Liver (tissue), 8 donors: ENCODE measurements at regions not wholly inside any gene's neighbourhood (a gene's known extent, or its start where the extent isn't known, plus 50 kb on each side); places are given as distances from the start of the nearest gene placed in this dataset.

Source experiments
- DNase-seq: peaks from one replicate; pipeline ENCODE4 v3.0.0-alpha.2; 2017; ENCODE audit warnings: low spot score
- H3K27ac ChIP-seq, 2 donors: one replicate each; pipeline ENCODE4 v1.7.0; 2013; ENCODE audit warnings: inconsistent platforms in 2 of 2, low read length in 2 of 2, control low read depth in 1 of 2, low read depth in 1 of 2, mild to moderate bottlenecking in 1 of 2
- H3K27me3 ChIP-seq, 4 donors: one replicate each; pipeline versions ENCODE4 v1.6.1 to v1.7.0; 2013; ENCODE audit warnings: low read length in 3 of 4, inconsistent platforms in 1 of 4, mild to moderate bottlenecking in 1 of 4, moderate library complexity in 1 of 4; ENCODE audit not compliant: control insufficient read depth in 4 of 4, insufficient read depth in 4 of 4
- H3K36me3 ChIP-seq, 4 donors: one replicate each; pipeline versions ENCODE4 v1.6.1 to v1.7.0; 2013; ENCODE audit warnings: low read length in 3 of 4, mild to moderate bottlenecking in 3 of 4, low read depth in 1 of 4, moderate library complexity in 1 of 4; ENCODE audit not compliant: control insufficient read depth in 4 of 4, insufficient read depth in 3 of 4
- H3K4me1 ChIP-seq, 4 donors: one replicate each; pipeline versions ENCODE4 v1.6.1 to v1.7.0; 2013; ENCODE audit warnings: low read length in 3 of 4, mild to moderate bottlenecking in 3 of 4, moderate library complexity in 1 of 4; ENCODE audit not compliant: control insufficient read depth in 4 of 4, insufficient read depth in 4 of 4
- H3K4me3 ChIP-seq, 3 donors: one replicate each; pipeline versions ENCODE4 v1.6.1 to v1.7.0; 2013; ENCODE audit warnings: low read length in 3 of 3, control low read depth in 1 of 3, low read depth in 1 of 3, mild to moderate bottlenecking in 1 of 3
- H3K9ac ChIP-seq, 2 donors: one replicate each; pipeline ENCODE4 v1.7.0; 2013; ENCODE audit warnings: low read length in 2 of 2, mild to moderate bottlenecking in 2 of 2, moderate library complexity in 2 of 2, control low read depth in 1 of 2, low read depth in 1 of 2
- H3K9me3 ChIP-seq, 4 donors: one replicate each; pipeline versions ENCODE4 v1.6.1 to v1.7.0; 2013; ENCODE audit warnings: low read length in 3 of 4; ENCODE audit not compliant: control insufficient read depth in 4 of 4
- EGR1 ChIP-seq, 2 donors: IDR thresholded peaks; 2 replicates each; pipeline ENCODE4 v1.6.1; 2016 to 2018; ENCODE audit warnings: antibody characterized with exemption in 2 of 2, low read depth in 2 of 2
- FOXA2 ChIP-seq: IDR thresholded peaks from 2 replicates; pipeline ENCODE4 v1.6.1; 2016; ENCODE audit warnings: antibody characterized with exemption
- GABPA ChIP-seq, 2 donors: IDR thresholded peaks in 1 of 2; conservative IDR thresholded peaks in 1 of 2; 2 replicates each; pipeline ENCODE4 v1.6.1; 2016; ENCODE audit warnings: antibody characterized with exemption in 2 of 2, mild to moderate bottlenecking in 1 of 2, moderate library complexity in 1 of 2
- HNF4A ChIP-seq, 2 donors: conservative IDR thresholded peaks; 2 replicates each; pipeline ENCODE4 v1.6.1; 2016; ENCODE audit warnings: antibody characterized with exemption in 2 of 2, mild to moderate bottlenecking in 2 of 2
- HNF4G ChIP-seq: IDR thresholded peaks from 2 replicates; pipeline ENCODE4 v1.6.1; 2016; ENCODE audit warnings: antibody characterized with exemption
- JUND ChIP-seq, 2 donors: IDR thresholded peaks; 2 replicates each; pipeline ENCODE4 v1.6.1; 2016; ENCODE audit warnings: antibody characterized with exemption in 2 of 2
- NR2F2 ChIP-seq: IDR thresholded peaks from 2 replicates; pipeline ENCODE4 v1.6.1; 2016; ENCODE audit warnings: antibody characterized with exemption
- RAD21 ChIP-seq, 2 donors: IDR thresholded peaks; 2 replicates each; pipeline ENCODE4 v1.6.1; 2016; ENCODE audit warnings: antibody characterized with exemption in 2 of 2, mild to moderate bottlenecking in 2 of 2
- RXRA ChIP-seq, 2 donors: IDR thresholded peaks; 2 replicates each; pipeline ENCODE4 v1.6.1; 2017 to 2018; ENCODE audit warnings: antibody characterized with exemption in 2 of 2, mild to moderate bottlenecking in 1 of 2
- SP1 ChIP-seq: IDR thresholded peaks from 2 replicates; pipeline ENCODE4 v1.6.1; 2018; ENCODE audit warnings: antibody characterized with exemption, mild to moderate bottlenecking
- TAF1 ChIP-seq: conservative IDR thresholded peaks from 2 replicates; pipeline ENCODE4 v1.6.1; 2016; ENCODE audit warnings: antibody characterized with exemption, mild to moderate bottlenecking
- YY1 ChIP-seq: IDR thresholded peaks from 2 replicates; pipeline ENCODE4 v1.6.1; 2016; ENCODE audit warnings: antibody characterized with exemption, mild to moderate bottlenecking
- WGBS: extraction: QIAGEN DNeasy Blood & Tissue Kit; methylation state at CpG from one replicate; pipeline ENCODE4 v1.1.7; 2013; 5-methylcytosine and 5-hydroxymethylcytosine counted together
- TF ChIP-seq, protein P1 (sequence below): fragments of 150-350 bp; IDR thresholded peaks from 2 replicates; pipeline ENCODE4 v1.5.1; 2017; ENCODE audit warnings: improper control_type of control experiment, low read depth, low read length; ENCODE audit not compliant: missing input control
- TF ChIP-seq, protein P2 (sequence below): IDR thresholded peaks from 2 replicates; pipeline ENCODE4 v1.6.1; 2016; ENCODE audit warnings: antibody characterized with exemption, mild to moderate bottlenecking
- TF ChIP-seq, protein P3 (sequence below): IDR thresholded peaks from 2 replicates; pipeline ENCODE4 v1.6.1; 2016; ENCODE audit warnings: antibody characterized with exemption
- donor health status: healthy.
- donor health status: healthy.
- donor health status: healthy.
- donor health status: healthy.
- donor health status: healthy.

DNA sequence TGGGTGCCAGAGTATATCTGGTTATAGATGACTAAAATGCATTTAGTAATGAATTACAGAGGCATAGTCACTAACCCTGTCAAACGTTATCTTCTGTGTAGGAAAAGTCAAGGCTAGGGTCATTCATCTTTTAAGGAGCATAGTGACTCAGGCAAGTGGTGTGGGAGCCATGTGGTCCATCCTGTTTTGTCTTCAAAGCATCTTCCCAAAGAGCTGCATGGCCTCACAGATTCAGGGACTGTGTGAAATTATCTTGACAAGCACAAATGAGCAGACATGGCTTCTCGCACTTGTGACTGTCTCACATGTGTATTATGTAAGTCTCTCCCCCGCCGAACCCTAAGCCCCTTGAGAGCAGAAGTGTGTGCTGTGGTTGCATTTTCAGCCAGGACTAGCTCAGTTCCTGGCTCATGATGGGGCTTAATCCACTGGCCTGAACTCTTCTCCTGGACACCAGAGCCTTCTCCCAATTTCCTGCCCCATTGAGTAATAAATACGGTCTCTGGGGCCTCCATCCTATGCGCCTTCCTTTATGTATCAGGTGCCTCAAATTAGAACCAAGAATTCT is 769.1 kb downstream of the QKI start:
- no peak overlapping the region for H3K9ac ChIP-seq
- no peaks in the 10 kb centered on the region for H3K27me3 ChIP-seq
- H3K4me1 ChIP-seq, result peaks cover 0 to 1% (median 0%) of the 10 kb centered on the region in 4 donors
- H3K27ac ChIP-seq, result no peak overlapping the region
- DNase-seq, result no peak
- 88% methylated on average over 6 of the region's 6 CpGs for WGBS
- TF ChIP-seq HNF4G (no peak), YY1 (no peak), JUND (IDR thresholded peaks at IDR 0.05) (no peak), NR2F2 (no peak), RAD21 (IDR thresholded peaks at IDR 0.05) (no peak)
- H3K9me3 ChIP-seq, result no peaks in the 10 kb centered on the region
- no peak overlapping the region for H3K4me3 ChIP-seq
- H3K36me3 ChIP-seq, result no peaks in the 10 kb centered on the region

DNA sequence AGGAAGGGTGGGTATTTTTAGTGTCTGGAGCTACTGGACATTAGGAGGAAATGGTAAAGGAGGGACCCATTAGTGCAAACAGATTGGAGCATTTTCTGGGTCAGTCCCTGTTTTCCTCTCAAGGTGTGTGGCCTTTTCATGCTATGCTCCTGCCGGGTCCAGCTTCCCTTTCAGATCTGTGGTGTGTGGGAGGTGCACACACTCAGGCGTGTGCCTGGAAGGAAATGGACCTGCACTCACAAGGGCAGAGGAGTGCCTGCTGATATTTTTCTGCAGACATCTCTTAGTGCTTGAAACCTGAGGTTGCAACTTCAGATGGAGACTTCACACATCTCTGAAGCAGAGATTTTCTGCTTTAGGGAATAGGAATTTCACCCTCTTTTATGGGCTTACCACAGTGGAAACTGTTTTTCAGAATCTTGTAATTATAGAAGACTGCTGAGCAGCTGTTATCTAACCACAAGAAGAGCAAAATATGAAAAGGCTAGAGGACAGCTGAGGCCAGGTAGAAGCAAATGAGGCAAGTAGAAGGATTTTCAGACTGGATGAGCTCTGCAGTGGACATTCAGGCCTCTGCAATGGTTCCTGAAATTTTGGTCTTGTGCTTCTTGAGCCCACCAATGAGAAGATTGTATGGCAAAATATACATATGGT is 764.3 kb downstream of the QKI start:
- no peak for TF ChIP-seq SP1
- TF ChIP-seq, protein P1, sequence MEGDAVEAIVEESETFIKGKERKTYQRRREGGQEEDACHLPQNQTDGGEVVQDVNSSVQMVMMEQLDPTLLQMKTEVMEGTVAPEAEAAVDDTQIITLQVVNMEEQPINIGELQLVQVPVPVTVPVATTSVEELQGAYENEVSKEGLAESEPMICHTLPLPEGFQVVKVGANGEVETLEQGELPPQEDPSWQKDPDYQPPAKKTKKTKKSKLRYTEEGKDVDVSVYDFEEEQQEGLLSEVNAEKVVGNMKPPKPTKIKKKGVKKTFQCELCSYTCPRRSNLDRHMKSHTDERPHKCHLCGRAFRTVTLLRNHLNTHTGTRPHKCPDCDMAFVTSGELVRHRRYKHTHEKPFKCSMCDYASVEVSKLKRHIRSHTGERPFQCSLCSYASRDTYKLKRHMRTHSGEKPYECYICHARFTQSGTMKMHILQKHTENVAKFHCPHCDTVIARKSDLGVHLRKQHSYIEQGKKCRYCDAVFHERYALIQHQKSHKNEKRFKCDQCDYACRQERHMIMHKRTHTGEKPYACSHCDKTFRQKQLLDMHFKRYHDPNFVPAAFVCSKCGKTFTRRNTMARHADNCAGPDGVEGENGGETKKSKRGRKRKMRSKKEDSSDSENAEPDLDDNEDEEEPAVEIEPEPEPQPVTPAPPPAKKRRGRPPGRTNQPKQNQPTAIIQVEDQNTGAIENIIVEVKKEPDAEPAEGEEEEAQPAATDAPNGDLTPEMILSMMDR, result no peak
- TF ChIP-seq NR2F2, result no peak
- no peak for TF ChIP-seq GABPA (IDR thresholded peaks at IDR 0.05 in 1 of 2, conservative IDR thresholded peaks at IDR 0.05 in 1 of 2)
- TF ChIP-seq FOXA2, result no peak
- TF ChIP-seq HNF4G, result no peak
- TF ChIP-seq TAF1, result no peak
- TF ChIP-seq RXRA (IDR thresholded peaks at IDR 0.05), result no peak
- TF ChIP-seq, protein P2, sequence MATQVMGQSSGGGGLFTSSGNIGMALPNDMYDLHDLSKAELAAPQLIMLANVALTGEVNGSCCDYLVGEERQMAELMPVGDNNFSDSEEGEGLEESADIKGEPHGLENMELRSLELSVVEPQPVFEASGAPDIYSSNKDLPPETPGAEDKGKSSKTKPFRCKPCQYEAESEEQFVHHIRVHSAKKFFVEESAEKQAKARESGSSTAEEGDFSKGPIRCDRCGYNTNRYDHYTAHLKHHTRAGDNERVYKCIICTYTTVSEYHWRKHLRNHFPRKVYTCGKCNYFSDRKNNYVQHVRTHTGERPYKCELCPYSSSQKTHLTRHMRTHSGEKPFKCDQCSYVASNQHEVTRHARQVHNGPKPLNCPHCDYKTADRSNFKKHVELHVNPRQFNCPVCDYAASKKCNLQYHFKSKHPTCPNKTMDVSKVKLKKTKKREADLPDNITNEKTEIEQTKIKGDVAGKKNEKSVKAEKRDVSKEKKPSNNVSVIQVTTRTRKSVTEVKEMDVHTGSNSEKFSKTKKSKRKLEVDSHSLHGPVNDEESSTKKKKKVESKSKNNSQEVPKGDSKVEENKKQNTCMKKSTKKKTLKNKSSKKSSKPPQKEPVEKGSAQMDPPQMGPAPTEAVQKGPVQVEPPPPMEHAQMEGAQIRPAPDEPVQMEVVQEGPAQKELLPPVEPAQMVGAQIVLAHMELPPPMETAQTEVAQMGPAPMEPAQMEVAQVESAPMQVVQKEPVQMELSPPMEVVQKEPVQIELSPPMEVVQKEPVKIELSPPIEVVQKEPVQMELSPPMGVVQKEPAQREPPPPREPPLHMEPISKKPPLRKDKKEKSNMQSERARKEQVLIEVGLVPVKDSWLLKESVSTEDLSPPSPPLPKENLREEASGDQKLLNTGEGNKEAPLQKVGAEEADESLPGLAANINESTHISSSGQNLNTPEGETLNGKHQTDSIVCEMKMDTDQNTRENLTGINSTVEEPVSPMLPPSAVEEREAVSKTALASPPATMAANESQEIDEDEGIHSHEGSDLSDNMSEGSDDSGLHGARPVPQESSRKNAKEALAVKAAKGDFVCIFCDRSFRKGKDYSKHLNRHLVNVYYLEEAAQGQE, result no peak
- no peak for TF ChIP-seq RAD21 (IDR thresholded peaks at IDR 0.05)
- TF ChIP-seq JUND (IDR thresholded peaks at IDR 0.05), result no peak
- TF ChIP-seq EGR1 (IDR thresholded peaks at IDR 0.05; ENCODE audit: low read depth in 2 of 2), result no peak
- no peak for TF ChIP-seq HNF4A (conservative IDR thresholded peaks at IDR 0.05)
- TF ChIP-seq, protein P3, sequence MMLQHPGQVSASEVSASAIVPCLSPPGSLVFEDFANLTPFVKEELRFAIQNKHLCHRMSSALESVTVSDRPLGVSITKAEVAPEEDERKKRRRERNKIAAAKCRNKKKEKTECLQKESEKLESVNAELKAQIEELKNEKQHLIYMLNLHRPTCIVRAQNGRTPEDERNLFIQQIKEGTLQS, result no peak
- Histone ChIP-seq H3K4me1 (no peaks in the 10 kb centered on the region), H3K27ac (no peak overlapping the region), H3K36me3 (no peaks in the 10 kb centered on the region), H3K27me3 (no peaks in the 10 kb centered on the region), H3K4me3 (no peak overlapping the region), H3K9me3 (no peaks in the 10 kb centered on the region), H3K9ac (no peak overlapping the region)
- DNase-seq, result no peak
- WGBS, result 64% methylated on average over 2 of the region's 2 CpGs
